Effector memory CD4-positive, alpha-beta T cell (primary cell): ENCODE measurements at regions not wholly inside any gene's neighbourhood (a gene's known extent, or its start where the extent isn't known, plus 50 kb on each side); places are given as distances from the start of the nearest gene placed in this dataset.

Source experiments
- DNase-seq, 3 donors: peaks; one replicate each; pipeline ENCODE4 v3.0.0-alpha.2; 2020
- H3K27ac ChIP-seq: 2 replicates; pipeline ENCODE4 v1.7.0; 2013; ENCODE audit warnings: mild to moderate bottlenecking, low read length, moderate library complexity; ENCODE audit not compliant: insufficient read depth, poor library complexity, severe bottlenecking
- H3K27me3 ChIP-seq: replicated peaks from 2 replicates; pipeline ENCODE4 v1.7.0; 2013; ENCODE audit warnings: mild to moderate bottlenecking, low read length; ENCODE audit not compliant: insufficient read depth, control insufficient read depth, poor library complexity, severe bottlenecking
- H3K36me3 ChIP-seq: 2 replicates; pipeline ENCODE4 v1.7.0; 2013; ENCODE audit warnings: mild to moderate bottlenecking, low read length, moderate library complexity; ENCODE audit not compliant: control insufficient read depth, insufficient read depth
- H3K4me1 ChIP-seq: 2 replicates; pipeline ENCODE4 v1.7.0; 2013; ENCODE audit warnings: low read length, mild to moderate bottlenecking; ENCODE audit not compliant: control insufficient read depth, insufficient read depth, poor library complexity, severe bottlenecking
- H3K4me3 ChIP-seq: 2 replicates; pipeline ENCODE4 v1.7.0; 2013; ENCODE audit warnings: low read length, low read depth, mild to moderate bottlenecking; ENCODE audit not compliant: insufficient read depth, poor library complexity, severe bottlenecking
- H3K9me3 ChIP-seq: 2 replicates; pipeline ENCODE4 v1.7.0; 2013; ENCODE audit warnings: mild to moderate bottlenecking, low read length, moderate library complexity; ENCODE audit not compliant: control insufficient read depth

DNA sequence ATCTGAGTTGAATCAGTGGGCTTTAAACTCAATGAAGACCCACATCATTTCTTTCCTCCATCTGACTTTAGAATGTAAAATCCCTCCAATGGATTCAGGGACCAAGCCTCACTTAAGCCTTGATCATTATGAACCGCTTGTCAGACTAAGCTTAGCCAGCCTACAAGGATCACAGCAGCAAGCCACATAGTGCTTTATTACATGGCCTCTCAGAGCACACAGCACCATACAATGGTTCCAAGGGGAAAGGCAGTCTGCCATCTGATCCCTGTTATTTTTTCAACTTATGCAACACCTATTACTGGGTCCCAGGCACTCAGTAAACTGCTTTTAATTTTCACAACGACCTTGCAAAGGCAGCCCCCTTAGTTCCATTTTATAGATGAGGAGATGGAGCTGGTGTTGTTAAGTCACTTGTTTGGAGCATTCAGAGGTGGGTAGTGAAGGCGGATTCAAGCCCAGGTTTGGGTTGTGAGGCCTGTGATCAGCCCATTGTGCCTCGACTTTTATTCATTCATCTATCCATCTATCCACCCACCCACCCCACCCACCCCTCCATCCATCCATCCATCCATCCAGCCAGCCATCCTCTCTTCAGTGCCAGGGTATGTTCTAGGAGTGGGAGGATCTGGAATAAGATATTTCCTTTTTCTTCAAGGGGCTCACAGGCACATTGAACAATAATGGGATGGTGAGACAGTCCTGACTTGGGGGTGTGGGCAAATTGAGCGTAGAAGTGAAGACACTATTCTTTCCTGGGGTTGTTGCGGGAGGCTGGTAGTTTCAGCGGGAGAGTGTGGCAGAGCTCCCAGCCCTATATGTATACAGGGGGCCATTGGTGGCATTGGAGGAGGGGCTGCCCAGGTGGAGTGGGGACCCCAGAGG is 141.2 kb downstream of the MYCN start:
- Histone ChIP-seq H3K36me3 (no peaks in the 10 kb centered on the region), H3K4me3 (no peak overlapping the region), H3K9me3 (no peaks in the 10 kb centered on the region), H3K27me3 (no peaks in the 10 kb centered on the region), H3K27ac (no peak overlapping the region), H3K4me1 (no peaks in the 10 kb centered on the region)
- no peak for DNase-seq

DNA sequence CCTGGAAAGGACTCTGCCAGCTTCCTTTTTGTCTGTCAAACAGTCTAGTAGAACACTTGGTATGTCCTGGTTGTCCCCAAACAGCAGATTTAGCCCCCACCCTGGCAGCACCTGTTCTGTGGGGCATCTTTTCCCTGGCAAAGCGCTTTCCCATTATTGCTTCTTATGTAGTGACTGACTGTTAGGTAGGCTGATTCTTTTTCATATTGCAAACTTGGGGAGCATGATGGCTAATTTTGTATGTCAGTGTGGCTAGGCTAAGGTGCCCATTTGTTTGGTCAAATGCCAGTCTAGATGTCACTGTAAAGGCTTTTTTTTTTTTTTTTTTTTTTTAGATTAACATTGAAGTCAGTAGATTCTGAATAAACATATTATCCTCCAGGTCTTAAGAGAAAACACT is 140.2 kb downstream of the MYCN start:
- no peak overlapping the region for H3K4me3 ChIP-seq
- H3K27me3 ChIP-seq, result no peaks in the 10 kb centered on the region
- no peaks in the 10 kb centered on the region for H3K9me3 ChIP-seq
- H3K4me1 ChIP-seq, result no peaks in the 10 kb centered on the region
- no peak for DNase-seq
- no peaks in the 10 kb centered on the region for H3K36me3 ChIP-seq
- H3K27ac ChIP-seq, result no peak overlapping the region

DNA sequence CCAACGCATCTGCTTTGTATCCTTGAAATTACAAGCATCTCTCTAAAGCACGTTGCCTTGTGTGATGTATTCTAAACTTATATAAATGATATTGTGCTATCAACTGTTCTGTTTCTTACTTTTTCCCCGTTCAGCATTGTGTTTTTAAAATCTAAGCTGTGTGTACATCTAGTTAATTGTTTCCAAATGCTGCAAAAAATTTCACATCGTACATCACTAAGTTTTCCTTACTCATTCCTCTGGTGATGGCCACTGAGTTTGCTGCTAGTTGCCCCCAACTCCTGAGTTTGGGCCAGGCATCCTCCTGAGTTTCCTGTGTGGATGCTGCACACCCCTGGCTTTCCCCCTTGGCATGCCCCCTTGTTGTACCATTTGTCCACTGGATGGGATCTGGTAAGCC is 139.7 kb downstream of the MYCN start:
- H3K36me3 ChIP-seq, result no peaks in the 10 kb centered on the region
- no peak overlapping the region for H3K4me3 ChIP-seq
- DNase-seq, result no peak
- H3K9me3 ChIP-seq, result no peaks in the 10 kb centered on the region
- H3K27me3 ChIP-seq, result no peaks in the 10 kb centered on the region
- no peaks in the 10 kb centered on the region for H3K4me1 ChIP-seq
- no peak overlapping the region for H3K27ac ChIP-seq

DNA sequence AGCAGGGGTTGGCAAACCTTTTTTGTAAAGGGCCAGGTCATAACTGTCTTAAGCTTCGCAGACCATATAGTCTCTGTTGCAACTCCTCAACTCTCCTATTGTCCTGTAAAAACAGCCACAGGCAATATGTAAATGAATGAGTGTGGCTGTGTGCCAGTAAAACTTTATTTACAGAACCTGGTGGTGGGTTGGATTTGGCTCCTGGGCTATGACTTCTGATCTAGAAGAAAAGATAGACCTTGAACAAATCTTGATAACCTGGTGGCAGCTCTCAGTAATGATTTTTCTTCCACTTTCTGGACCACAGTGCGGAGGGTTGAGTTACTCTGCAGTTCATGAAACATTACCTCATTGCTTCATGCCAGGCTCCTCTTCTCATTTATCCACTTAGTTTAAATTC is 139.3 kb downstream of the MYCN start:
- H3K9me3 ChIP-seq, result no peaks in the 10 kb centered on the region
- H3K27me3 ChIP-seq, result no peaks in the 10 kb centered on the region
- no peak overlapping the region for H3K27ac ChIP-seq
- H3K4me1 ChIP-seq, result no peaks in the 10 kb centered on the region
- no peak overlapping the region for H3K4me3 ChIP-seq
- no peak for DNase-seq
- H3K36me3 ChIP-seq, result no peaks in the 10 kb centered on the region

DNA sequence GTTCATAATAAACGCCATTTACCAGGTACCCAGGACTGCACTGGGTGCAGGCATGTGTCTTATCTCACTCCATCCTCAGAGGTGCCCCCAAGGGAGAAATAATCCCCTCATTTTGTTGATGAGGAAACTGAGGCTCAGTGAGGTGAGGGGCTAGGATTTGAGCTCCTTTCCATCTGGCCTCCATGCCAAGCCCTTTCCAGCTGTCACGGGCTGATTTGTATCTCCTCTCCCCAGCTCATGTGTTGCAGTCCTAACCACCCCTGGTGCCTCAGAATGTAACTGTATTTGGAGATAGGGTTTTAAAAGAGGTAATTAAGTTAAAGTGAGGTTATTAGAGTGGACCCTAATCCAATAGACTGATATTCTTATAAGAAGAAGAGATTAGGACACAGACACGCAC is 137.3 kb downstream of the MYCN start:
- H3K4me1 ChIP-seq, result no peaks in the 10 kb centered on the region
- H3K27ac ChIP-seq, result no peak overlapping the region
- H3K27me3 ChIP-seq, result no peaks in the 10 kb centered on the region
- no peak for DNase-seq
- H3K36me3 ChIP-seq, result no peaks in the 10 kb centered on the region
- H3K9me3 ChIP-seq, result no peaks in the 10 kb centered on the region
- H3K4me3 ChIP-seq, result no peak overlapping the region

DNA sequence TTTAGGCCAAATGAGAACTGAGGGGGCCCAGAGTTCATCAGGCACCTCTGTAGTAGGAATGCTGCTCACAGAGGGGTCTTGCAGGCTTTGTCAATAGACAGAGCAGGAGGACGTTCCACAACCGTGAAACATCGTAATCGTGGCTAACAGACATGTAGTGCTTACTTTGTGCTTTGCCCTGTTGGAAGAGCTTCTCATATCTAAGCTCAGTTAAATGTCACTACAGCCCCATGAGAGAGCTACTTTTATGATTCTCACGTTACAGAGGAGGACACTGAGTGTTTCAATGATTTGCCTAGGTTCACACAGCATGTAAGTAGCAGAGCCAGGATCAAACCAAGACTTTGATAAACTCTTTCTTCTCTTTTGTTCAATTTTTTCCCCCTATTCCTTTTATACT is 136.6 kb downstream of the MYCN start:
- H3K4me3 ChIP-seq, result no peak overlapping the region
- H3K36me3 ChIP-seq, result no peaks in the 10 kb centered on the region
- H3K9me3 ChIP-seq, result no peaks in the 10 kb centered on the region
- H3K4me1 ChIP-seq, result no peaks in the 10 kb centered on the region
- no peak overlapping the region for H3K27ac ChIP-seq
- H3K27me3 ChIP-seq, result no peaks in the 10 kb centered on the region
- no peak for DNase-seq

DNA sequence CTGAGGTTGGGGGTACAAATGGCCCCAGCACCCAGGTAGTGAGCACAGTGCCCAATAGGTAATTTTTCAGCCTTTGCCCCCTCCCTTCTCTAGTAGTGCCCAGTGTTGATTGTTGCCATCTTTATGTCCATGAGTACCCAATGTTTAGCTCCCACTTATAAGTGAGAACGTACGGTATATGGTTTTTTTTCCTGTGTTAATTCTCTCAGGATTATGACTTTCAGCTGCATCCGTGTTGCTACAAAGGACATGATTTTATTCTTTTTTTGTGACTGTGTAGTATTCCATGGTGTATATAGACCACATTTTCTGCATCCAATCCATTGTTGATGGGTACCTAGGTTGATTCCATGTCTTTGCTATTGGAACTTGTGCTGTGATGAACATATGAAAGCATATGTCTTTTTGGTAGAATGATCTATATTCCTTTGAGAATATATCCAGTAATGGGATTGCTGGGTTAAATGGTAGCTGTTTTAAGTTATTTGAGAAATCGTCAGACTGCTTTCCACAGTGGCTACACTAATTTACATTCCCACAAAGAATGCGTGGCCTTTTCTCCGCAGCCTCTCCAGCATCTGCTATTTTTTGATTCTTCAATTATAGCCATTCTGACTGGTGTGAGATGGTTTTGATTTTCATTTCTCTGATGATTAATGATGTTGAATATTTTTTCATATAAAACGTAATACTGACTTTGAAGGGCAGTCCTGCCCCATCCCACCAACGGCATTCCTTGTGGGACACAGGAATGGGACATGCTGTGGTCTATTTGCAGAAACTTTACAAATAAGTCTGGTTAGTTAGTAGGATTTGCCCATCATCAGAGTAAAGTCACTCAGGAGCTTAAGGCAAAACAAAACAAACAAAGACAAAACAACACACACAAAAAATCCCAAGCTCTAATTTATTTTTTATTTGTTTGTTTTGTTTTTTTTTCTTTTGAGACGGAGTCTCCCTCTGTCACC is 135.0 kb downstream of the MYCN start:
- Histone ChIP-seq H3K4me1 (no peaks in the 10 kb centered on the region), H3K27me3 (no peaks in the 10 kb centered on the region), H3K4me3 (no peak overlapping the region), H3K9me3 (no peaks in the 10 kb centered on the region), H3K27ac (no peak overlapping the region), H3K36me3 (no peaks in the 10 kb centered on the region)
- no peak for DNase-seq

DNA sequence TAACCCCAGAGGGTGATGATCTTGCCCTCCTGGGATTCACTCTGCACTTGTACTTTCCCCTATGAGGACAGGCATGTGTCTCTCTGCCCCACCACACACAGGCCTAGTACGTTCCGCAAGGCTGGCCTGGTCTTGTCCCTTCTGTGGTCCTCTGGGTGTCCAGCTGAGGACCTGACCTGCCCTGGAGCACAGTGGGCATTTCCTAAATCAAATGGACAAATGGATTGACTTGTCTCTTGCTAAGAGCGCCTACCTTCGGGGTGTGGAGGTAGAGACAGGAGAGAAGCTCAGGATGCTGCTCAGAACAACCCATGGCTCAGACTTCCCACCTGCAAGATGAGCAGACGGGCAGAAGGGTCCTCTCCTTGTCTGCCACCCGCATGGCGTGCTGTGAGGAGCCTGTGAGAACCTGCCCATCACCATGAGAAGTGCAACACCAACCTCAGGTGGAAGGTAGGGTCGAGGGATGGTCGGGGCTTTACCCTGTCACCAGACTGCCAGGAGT is 133.6 kb downstream of the MYCN start:
- Histone ChIP-seq H3K4me1 (no peaks in the 10 kb centered on the region), H3K36me3 (no peaks in the 10 kb centered on the region), H3K9me3 (no peaks in the 10 kb centered on the region), H3K27ac (no peak overlapping the region), H3K4me3 (no peak overlapping the region), H3K27me3 (no peaks in the 10 kb centered on the region)
- no peak for DNase-seq

DNA sequence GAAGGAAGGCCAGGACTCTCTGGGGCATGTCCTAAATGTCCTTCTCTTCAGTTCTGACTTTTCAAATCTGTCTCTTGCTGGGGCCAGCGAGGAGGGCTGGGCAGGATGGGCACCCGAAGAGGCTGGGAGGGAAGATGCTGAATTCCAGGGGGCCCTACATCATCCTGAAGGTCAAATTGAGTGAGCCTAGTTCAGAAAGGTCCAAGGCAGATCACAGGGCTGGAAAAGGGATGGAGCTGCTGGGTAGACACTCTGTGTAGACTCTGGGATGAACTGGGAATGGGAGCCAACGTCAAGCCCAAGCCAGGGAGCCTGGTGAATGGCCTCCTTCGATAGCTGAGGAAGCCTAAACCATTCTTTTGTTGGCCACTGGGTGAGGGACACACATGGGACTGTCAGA is 133.1 kb downstream of the MYCN start:
- H3K9me3 ChIP-seq, result no peaks in the 10 kb centered on the region
- H3K27me3 ChIP-seq, result no peaks in the 10 kb centered on the region
- DNase-seq, result no peak
- no peaks in the 10 kb centered on the region for H3K36me3 ChIP-seq
- H3K4me3 ChIP-seq, result no peak overlapping the region
- no peak overlapping the region for H3K27ac ChIP-seq
- no peaks in the 10 kb centered on the region for H3K4me1 ChIP-seq
